ENCODE measurements at regions not wholly inside any gene's neighbourhood (a gene's known extent, or its start where the extent isn't known, plus 50 kb on each side); places are given as distances from the start of the nearest gene placed in this dataset.

GRCh38 chr18:1090758-1091157 lies 186.1 kb downstream of the ADCYAP1 start:
- TF ChIP-seq CTCF (IDR thresholded peaks at IDR 0.05; ENCODE audit: low read depth, low read length) (no peak), MAX (IDR thresholded peaks at IDR 0.05; ENCODE audit: low read depth, low read length) (no peak), POLR2A (IDR thresholded peaks at IDR 0.05; ENCODE audit: extremely low read depth, insufficient read length) (no peak), MYC (IDR thresholded peaks at IDR 0.05; ENCODE audit: low read depth, low read length) (no peak)
